GM12878 (cell line): ENCODE measurements at regions not wholly inside any gene's neighbourhood (a gene's known extent, or its start where the extent isn't known, plus 50 kb on each side); places are given as distances from the start of the nearest gene placed in this dataset.

ENCODE experiments used
- ATAC-seq: fragments of 200-7000 bp; cut with Tn5 transposase; 3 replicates; pipeline ENCODE4 v1.9.1; 2020; ENCODE audit warnings: mild to moderate bottlenecking, moderate library complexity
- BruUV-seq: library from RNA; stranded (reverse); fragments of 400-500 nt; replicated peaks from 2 replicates; lab custom pipeline; 2021; lab: Mats Ljungman, UMichigan
- CTCF ChIA-PET: fragments of 300-600 bp; sonication (Branson Sonifier 250); formaldehyde crosslinking; extraction: SDS; loops from one replicate; lab custom pipeline; 2021; ENCODE audit warnings: inconsistent platforms; lab: Yijun Ruan, JAX
- POLR2A ChIA-PET: fragments of 350-600 bp; formaldehyde crosslinking; extraction: SDS; loops from one replicate; lab custom pipeline; 2021; ENCODE audit warnings: inconsistent platforms; lab: Charles Lee
- RAD21 ChIA-PET: fragments of 300-600 bp; sonication (Branson Sonifier 250); formaldehyde crosslinking; loops from one replicate; lab custom pipeline; 2023; ENCODE audit warnings: antibody characterized with exemption; ENCODE audit not compliant: unreplicated experiment; lab: Charles Lee
- SMC1A ChIA-PET: fragments of 300-600 bp; sonication (Branson Sonifier 250); formaldehyde crosslinking; loops from one replicate; lab custom pipeline; 2023; ENCODE audit not compliant: unreplicated experiment, uncharacterized antibody; lab: Charles Lee
- DNase-seq: peaks from one replicate; pipeline ENCODE4 v3.0.0-alpha.2; 2011; ENCODE audit warnings: low read depth, low spot score
- FAIRE-seq: peaks from 3 replicates; lab custom pipeline; 2011; peaks lifted over from hg19 to GRCh38; lab: Jason Lieb, UNC
- H2AFZ ChIP-seq: 2 replicates; pipeline ENCODE4 v1.6.0; 2011; ENCODE audit warnings: low read depth, low read length, control low read depth; ENCODE audit not compliant: control insufficient read depth
- H3K27ac ChIP-seq: 2 replicates; pipeline ENCODE4 v1.5.1; 2011; ENCODE audit warnings: control low read depth; ENCODE audit not compliant: control insufficient read depth, insufficient read depth
- H3K27me3 ChIP-seq, 2 experiments: replicated peaks in 1 of 2; 2 replicates each; pipeline versions ENCODE4 v1.6.0 to v1.6.1; 2011; ENCODE audit warnings: low read length in 1 of 2; ENCODE audit not compliant: control insufficient read depth in 2 of 2, insufficient read depth in 2 of 2
- H3K36me3 ChIP-seq, 2 experiments: 2 replicates each; pipeline ENCODE4 v1.5.1; 2011; ENCODE audit warnings: low read length in 1 of 2; ENCODE audit not compliant: control insufficient read depth in 2 of 2, insufficient read depth in 2 of 2
- H3K4me1 ChIP-seq: 2 replicates; pipeline ENCODE4 v1.6.1; 2011; ENCODE audit warnings: mild to moderate bottlenecking, low read length, moderate library complexity, mixed read lengths; ENCODE audit not compliant: control insufficient read depth, insufficient read depth
- H3K4me2 ChIP-seq: 2 replicates; pipeline ENCODE4 v1.6.0; 2011; ENCODE audit warnings: control low read depth; ENCODE audit not compliant: control insufficient read depth, insufficient read depth
- H3K4me3 ChIP-seq: fragments of 200-600 bp; sonication (generic); 2 replicates; pipeline ENCODE4 v1.5.1; 2016
- H3K79me2 ChIP-seq: 2 replicates; pipeline ENCODE4 v1.6.0; 2011; ENCODE audit warnings: low read length; ENCODE audit not compliant: control insufficient read depth, insufficient read depth
- H3K9ac ChIP-seq: 2 replicates; pipeline ENCODE4 v1.8.0; 2011; ENCODE audit warnings: low read length, control low read depth, mixed read lengths; ENCODE audit not compliant: control insufficient read depth, insufficient read depth
- H3K9me3 ChIP-seq: replicated peaks from 3 replicates; pipeline ENCODE4 v1.5.1; 2011; ENCODE audit warnings: mild to moderate bottlenecking, low read length; ENCODE audit not compliant: control insufficient read depth, insufficient read depth
- H4K20me1 ChIP-seq: 2 replicates; pipeline ENCODE4 v1.6.0; 2011; ENCODE audit not compliant: control insufficient read depth, insufficient read depth
- ASH2L ChIP-seq: fragments of 300-600, 200-600 bp; sonication (generic); IDR thresholded peaks from 2 replicates; pipeline ENCODE4 v1.6.1; 2017; ENCODE audit warnings: low read depth, mild to moderate bottlenecking, borderline replicate concordance
- ATF7 ChIP-seq: fragments of 450-650 bp; IDR thresholded peaks from 2 replicates; pipeline ENCODE4 v1.6.1; 2016; ENCODE audit warnings: low read depth, mild to moderate bottlenecking
- BACH1 ChIP-seq: fragments of 450-650 bp; IDR thresholded peaks from 2 replicates; pipeline ENCODE4 v1.6.1; 2017; ENCODE audit warnings: mild to moderate bottlenecking, borderline replicate concordance
- BRCA1 ChIP-seq: IDR thresholded peaks from 2 replicates; pipeline ENCODE4 v1.6.1; 2011; ENCODE audit warnings: low read depth, low read length, improper control_type of control experiment
- DPF2 ChIP-seq: fragments of 450-650 bp; IDR thresholded peaks from 2 replicates; pipeline ENCODE4 v1.6.1; 2017; ENCODE audit warnings: mild to moderate bottlenecking
- E4F1 ChIP-seq: fragments of 450-650 bp; IDR thresholded peaks from 2 replicates; pipeline ENCODE4 v1.6.1; 2018; ENCODE audit warnings: borderline replicate concordance, mild to moderate bottlenecking; ENCODE audit not compliant: partially characterized antibody
- GATAD2B ChIP-seq: fragments of 450-650 bp; conservative IDR thresholded peaks from 2 replicates; pipeline ENCODE4 v1.6.1; 2017; ENCODE audit warnings: low read depth, mild to moderate bottlenecking, moderate library complexity
- IKZF1 ChIP-seq: fragments of 450-650 bp; conservative IDR thresholded peaks from 2 replicates; pipeline ENCODE4 v1.6.1; 2017; ENCODE audit warnings: antibody characterized with exemption, mild to moderate bottlenecking
- KDM1A ChIP-seq: fragments of 200-600 bp; sonication (generic); IDR thresholded peaks from 2 replicates; pipeline ENCODE4 v1.6.1; 2016; ENCODE audit warnings: borderline replicate concordance
- NBN ChIP-seq: fragments of 450-650 bp; IDR thresholded peaks from 2 replicates; pipeline ENCODE4 v1.6.1; 2016
- REST ChIP-seq: IDR thresholded peaks from 2 replicates; pipeline ENCODE4 v1.6.1; 2012; ENCODE audit warnings: mild to moderate bottlenecking, low read depth, low read length
- SIN3A ChIP-seq: IDR thresholded peaks from 2 replicates; pipeline ENCODE4 v1.6.1; 2012; ENCODE audit warnings: low read depth, low read length, improper control_type of control experiment
- SMARCA5 ChIP-seq: fragments of 450-650 bp; IDR thresholded peaks from 2 replicates; pipeline ENCODE4 v1.6.1; 2017; ENCODE audit warnings: mild to moderate bottlenecking
- TARDBP ChIP-seq: IDR thresholded peaks from 2 replicates; pipeline ENCODE4 v1.6.1; 2016; ENCODE audit warnings: borderline replicate concordance
- YBX1 ChIP-seq: fragments of 450-650 bp; IDR thresholded peaks from 2 replicates; pipeline ENCODE4 v1.6.1; 2016; ENCODE audit warnings: antibody characterized with exemption
- YY1 ChIP-seq: IDR thresholded peaks from 2 replicates; pipeline ENCODE4 v1.6.1; 2011; ENCODE audit warnings: low read depth, mild to moderate bottlenecking, low read length
- WGBS: methylation state at CpG from one replicate; pipeline ENCODE4 v1.1.6; 2016; ENCODE audit warnings: low lambda C conversion rate; ENCODE audit not compliant: insufficient replicate concordance, insufficient coverage; ENCODE audit errors: missing lambda C conversion rate; 5-methylcytosine and 5-hydroxymethylcytosine counted together
- in situ Hi-C: fragments of 300-500 bp; cut with MboI; formaldehyde crosslinking; loops from 9 replicates; pipeline ENCODE4 v1.14.3; 2018; ENCODE audit warnings: mixed read lengths
- intact Hi-C: fragments of 100-400 bp; cut with micrococcal nuclease; formaldehyde crosslinking; loops from one replicate; pipeline ENCODE4 v1.14.2; 2022; ENCODE audit not compliant: unreplicated experiment
- TF ChIP-seq, protein P1 (sequence below): fragments of 450-650 bp; conservative IDR thresholded peaks from 2 replicates; pipeline ENCODE4 v1.6.1; 2017; ENCODE audit warnings: mild to moderate bottlenecking, moderate library complexity

- no peak for FAIRE-seq
- H2AFZ ChIP-seq: no peak overlapping the region
- WGBS: 5% methylated on average over 1 of the region's 1 CpG
- H3K4me2 ChIP-seq: no peak overlapping the region
- no peaks in the 10 kb centered on the region for H3K36me3 ChIP-seq
- ChIA-PET CTCF (no interaction called here), POLR2A (no interaction called here), SMC1A (no interaction called here), RAD21 (interaction anchor here (0.5 kb wide), 1 partner anchor 150 kb away, joined by 5 read pairs; no protein-coding TSS in a partner anchor)
- no peak overlapping the region for H3K9ac ChIP-seq
- no peaks in the 10 kb centered on the region for H3K4me1 ChIP-seq
- no peak for DNase-seq
- no TSS peak for BruUV-seq
- TF ChIP-seq NBN (no peak), YY1 (no peak), SMARCA5 (no peak), KDM1A (no peak), IKZF1 (no peak), REST (no peak), DPF2 (no peak), ATF7 (no peak), BACH1 (no peak), GATAD2B (no peak), E4F1 (no peak), YBX1 (no peak), BRCA1 (no peak), TARDBP (no peak), SIN3A (no peak), ASH2L (no peak)
- TF ChIP-seq, protein P1, sequence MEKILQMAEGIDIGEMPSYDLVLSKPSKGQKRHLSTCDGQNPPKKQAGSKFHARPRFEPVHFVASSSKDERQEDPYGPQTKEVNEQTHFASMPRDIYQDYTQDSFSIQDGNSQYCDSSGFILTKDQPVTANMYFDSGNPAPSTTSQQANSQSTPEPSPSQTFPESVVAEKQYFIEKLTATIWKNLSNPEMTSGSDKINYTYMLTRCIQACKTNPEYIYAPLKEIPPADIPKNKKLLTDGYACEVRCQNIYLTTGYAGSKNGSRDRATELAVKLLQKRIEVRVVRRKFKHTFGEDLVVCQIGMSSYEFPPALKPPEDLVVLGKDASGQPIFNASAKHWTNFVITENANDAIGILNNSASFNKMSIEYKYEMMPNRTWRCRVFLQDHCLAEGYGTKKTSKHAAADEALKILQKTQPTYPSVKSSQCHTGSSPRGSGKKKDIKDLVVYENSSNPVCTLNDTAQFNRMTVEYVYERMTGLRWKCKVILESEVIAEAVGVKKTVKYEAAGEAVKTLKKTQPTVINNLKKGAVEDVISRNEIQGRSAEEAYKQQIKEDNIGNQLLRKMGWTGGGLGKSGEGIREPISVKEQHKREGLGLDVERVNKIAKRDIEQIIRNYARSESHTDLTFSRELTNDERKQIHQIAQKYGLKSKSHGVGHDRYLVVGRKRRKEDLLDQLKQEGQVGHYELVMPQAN: no peak
- H3K4me3 ChIP-seq: no peak overlapping the region
- no peaks in the 10 kb centered on the region; the same call in 1 of the 2 replicates for H4K20me1 ChIP-seq
- H3K9me3 ChIP-seq: no peaks in the 10 kb centered on the region
- in situ Hi-C loops (no loop called here), intact Hi-C loops (no loop called here)
- no peak overlapping the region for H3K27ac ChIP-seq
- H3K79me2 ChIP-seq: no peaks in the 10 kb centered on the region
- no peak for ATAC-seq
- H3K27me3 ChIP-seq: peaks cover 0 to 1% of the 10 kb centered on the region in 2 experiments; a peak in 3 of 4 replicates
These were observed 176.0 kb upstream of the RPL38 start for GRCh38 chr17:74027444-74027843.
